ENCODE measurements at regions not wholly inside any gene's neighbourhood (a gene's known extent, or its start where the extent isn't known, plus 50 kb on each side); places are given as distances from the start of the nearest gene placed in this dataset.
A peak's percentile ranks its signal among the peaks of the same experiment; 100 is the strongest.

- DNase-seq (ENCODE audit: low spot score), result no peak
Measured at GRCh38 chr3:99542767-99543518, 95.5 kb upstream of the COL8A1 start.

DNA sequence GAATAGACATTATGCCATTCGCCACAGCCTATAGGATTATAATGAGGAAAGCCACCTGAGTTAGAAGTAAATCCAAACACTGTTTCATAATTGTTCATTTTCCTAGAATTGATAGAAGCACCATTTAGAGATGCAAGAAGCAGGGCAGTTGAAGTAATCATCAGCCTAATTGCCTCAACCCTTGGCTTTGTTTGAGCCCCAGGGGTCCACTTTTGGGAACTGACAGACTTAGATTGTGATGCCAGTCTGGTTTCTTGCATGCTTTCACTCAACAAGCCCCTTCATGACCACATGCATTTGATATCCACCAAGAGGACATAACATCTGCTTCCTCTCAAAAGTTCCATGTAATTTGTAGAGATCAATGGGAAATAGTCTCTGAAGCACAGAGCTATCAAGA lies 97.2 kb upstream of the COL8A1 start:
- no peak for DNase-seq (ENCODE audit: low spot score)

DNA sequence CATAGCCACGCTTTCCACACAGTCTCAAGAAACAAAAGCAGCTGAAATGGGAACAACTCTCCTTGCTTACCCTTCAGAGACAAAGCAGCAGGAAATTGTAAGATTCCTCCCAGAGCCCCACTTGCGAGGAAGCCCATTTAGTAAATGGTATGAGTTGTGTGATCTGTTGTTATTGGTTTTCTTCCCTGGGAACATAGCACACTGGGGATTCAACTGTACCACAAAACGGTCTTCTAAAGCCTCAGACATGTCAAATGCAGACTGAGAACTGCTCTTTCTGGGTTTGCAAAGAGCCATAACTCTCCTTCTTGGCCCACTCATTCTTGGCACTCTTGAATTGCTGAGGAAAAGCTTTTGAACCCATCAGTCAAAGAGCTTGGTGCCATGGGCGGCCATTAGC lies 101.0 kb upstream of the COL8A1 start:
- no peak for DNase-seq (ENCODE audit: low spot score)

DNA sequence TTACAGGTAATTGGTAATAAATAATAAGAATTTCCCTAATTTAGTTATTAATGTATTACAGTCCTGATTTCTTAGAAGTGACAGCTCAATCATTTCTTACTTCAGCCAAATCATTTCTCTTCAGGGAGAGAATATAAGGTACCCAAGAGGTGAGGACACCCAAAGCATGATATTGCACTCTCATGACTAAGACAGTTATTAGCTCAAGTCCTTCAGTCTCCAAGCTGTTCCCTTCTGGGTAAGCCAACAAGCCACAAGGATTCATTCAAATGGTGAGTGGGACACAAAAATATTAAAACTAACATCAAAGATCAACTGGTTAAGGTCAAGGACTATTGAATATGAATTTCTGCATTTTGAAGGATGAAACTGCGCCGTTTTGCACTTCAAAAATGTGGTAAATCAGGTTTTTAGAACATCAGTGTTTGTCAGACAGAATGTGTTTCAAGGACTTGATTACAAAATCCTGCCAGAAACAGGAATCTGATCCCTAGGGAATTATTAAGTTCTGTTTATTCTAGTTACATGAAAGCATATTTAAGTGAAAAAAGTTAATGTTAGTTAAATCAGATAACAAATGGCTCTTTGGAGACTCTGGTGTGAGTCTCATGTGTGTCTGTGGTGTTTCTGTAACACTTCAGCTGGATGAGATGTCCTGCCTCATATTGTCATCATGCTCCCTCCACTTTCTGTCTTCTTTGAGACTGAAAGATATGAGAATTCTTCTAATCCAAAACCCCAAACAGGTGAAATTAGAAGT lies 101.7 kb upstream of the COL8A1 start:
- DNase-seq (ENCODE audit: low spot score), result no peak

DNA sequence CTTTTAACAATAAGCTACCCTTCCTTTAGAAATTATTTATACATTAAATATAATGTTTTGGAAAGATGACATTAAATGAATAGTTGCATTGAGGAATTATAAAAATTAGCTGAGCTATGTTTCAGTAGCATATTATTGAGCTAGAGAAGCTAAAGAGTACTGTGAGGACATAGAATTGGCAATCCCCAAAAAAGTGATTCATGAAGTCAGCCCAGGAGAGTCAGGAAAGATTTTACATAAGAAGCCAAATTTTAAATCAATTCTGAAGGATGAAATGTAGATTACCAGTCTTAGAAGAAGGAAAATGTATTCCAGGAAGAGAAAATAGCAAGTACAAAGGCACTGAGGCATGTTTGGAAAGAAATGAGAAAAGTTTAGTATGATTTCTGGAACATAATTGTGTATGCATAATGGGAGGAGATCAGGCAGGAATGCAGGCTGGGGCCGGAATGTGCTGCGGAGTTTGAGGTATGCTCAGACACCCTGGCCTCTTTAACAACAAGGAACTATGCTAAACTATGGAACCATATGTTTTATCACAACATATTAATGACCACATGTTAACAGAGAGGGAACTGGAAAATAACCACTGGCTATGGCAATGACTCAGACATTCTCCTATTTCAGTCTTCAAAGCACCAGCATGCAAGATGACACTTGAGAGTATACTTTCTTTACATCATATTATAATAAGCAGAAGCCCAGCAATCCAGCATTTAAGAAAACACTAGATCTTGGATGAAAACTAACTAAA lies 103.3 kb upstream of the COL8A1 start:
- no peak for DNase-seq (ENCODE audit: low spot score)

DNA sequence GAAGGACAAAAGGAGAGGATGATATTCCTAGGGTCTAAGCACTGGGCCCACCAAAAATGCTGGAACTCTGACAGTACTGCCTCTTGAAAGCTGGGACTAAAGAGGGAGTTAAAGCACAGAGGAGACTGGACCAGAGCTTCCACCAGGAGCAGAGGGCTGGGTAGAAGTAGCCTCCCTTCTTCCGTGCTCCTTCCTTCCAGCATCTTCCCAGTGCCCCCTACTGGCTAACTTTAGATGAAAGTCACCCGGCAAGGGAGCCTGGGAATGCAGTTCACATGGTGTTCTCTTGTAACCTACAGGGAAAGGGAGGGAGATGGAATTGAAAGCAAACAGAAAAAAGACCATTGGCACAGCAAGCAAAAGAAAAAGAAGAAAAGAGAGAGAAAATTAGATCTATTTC lies 106.1 kb upstream of the COL8A1 start:
- DNase-seq (ENCODE audit: low spot score), result peak; percentile 29

DNA sequence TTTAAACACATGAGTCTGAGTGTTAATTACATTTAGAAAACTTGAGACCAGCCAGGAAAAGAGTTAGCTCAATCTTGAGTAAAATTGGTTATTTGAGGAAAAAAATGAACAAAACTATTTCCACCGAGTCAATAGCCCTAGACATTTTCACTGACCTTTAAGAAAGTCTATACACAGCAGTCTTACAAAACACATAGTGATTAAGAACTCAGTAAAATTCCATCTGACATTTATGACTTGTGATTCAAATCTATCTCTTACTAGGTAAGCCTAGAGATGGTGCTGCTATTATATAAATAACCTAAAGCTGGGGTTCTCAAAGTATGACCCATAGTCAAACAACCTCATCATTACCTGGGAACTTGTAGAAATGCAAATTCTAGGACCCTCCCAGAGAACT lies 109.1 kb upstream of the COL8A1 start:
- no peak for DNase-seq (ENCODE audit: low spot score)

- no peak for DNase-seq (ENCODE audit: low spot score)
Measured at GRCh38 chr3:99526921-99527320, 111.5 kb upstream of the COL8A1 start.

- DNase-seq (ENCODE audit: low spot score), result no peak
Measured at GRCh38 chr3:99524559-99524958, 113.8 kb upstream of the COL8A1 start.

DNA sequence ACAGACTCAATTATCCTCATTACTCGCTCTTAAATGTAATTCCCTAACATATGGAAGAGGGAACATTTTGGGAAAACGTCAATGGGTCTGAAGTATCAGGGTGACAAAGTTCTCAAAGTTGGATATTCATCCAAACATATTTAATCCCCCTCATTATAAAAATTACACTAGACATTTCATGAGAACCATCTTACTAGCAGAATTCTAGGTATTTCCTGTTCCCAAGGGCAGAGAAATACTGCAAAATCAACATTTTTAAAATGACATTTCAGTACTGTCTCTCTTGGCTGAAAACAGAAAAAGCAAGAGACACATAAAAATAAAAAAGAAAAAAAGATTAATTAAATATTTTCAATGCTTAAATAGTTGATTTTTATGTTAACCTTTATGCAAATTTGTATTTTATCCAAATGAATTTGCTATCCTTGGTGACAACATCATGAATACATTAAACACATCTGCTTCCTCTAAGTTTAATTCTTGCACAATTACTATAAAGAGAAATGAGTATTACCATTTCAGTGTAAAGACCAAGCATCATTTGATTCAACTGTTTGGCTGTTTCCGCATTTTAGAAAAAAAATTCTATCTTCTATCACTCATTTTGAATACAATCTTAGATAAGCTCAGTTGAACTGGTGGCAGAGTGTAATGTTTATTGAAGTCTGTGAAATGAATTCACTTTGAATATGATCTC lies 114.8 kb upstream of the COL8A1 start:
- no peak for DNase-seq (ENCODE audit: low spot score)

GRCh38 chr3:99522147-99522546 lies 116.2 kb upstream of the COL8A1 start:
- DNase-seq (ENCODE audit: low spot score), result no peak

GRCh38 chr3:99521551-99521950 lies 116.8 kb upstream of the COL8A1 start:
- no peak for DNase-seq (ENCODE audit: low spot score)

- DNase-seq (ENCODE audit: low spot score), result no peak
Measured at GRCh38 chr3:99520513-99520912, 117.9 kb upstream of the COL8A1 start.

DNA sequence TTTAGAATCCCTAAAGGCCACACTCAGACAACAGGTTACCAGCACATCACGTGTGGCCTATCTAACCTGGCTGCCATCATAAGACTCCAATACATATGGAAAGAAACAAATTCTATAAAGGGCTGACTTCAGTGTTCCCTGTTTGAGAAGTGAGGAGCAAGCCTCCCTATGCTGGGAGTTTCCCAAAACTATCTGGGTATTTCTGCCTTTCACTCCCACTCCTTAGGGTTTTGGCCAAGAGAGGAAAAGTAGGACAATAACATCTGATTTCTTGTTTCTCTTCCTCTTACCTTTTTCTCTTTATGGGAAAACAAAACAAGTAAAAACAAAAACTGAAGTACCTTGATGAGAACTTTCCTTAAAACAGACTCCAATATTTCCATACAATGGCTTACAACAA lies 121.5 kb upstream of the COL8A1 start:
- DNase-seq (ENCODE audit: low spot score), result no peak

DNA sequence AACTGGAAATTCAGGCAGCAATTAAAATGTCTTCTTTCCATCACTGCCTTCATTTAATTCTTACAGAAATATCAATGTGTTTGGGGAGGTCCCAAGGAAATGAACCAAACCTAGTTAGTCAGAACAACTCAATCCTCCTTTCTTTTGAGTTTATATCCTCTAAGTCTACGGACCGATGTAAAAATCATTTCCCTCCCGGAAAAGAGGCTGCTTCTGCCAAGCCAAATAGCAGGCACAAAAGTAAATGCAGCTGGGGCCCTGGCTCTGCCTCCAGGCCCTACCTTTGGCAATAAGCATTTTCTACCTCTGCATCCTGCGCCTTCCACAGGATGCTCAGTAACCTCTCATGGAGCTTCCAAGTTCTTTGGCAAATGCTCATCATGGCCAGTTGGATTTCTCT lies 122.5 kb upstream of the COL8A1 start:
- no peak for DNase-seq (ENCODE audit: low spot score)

GRCh38 chr3:99509224-99509623 lies 129.2 kb upstream of the COL8A1 start:
- DNase-seq (ENCODE audit: low spot score), result no peak

DNA sequence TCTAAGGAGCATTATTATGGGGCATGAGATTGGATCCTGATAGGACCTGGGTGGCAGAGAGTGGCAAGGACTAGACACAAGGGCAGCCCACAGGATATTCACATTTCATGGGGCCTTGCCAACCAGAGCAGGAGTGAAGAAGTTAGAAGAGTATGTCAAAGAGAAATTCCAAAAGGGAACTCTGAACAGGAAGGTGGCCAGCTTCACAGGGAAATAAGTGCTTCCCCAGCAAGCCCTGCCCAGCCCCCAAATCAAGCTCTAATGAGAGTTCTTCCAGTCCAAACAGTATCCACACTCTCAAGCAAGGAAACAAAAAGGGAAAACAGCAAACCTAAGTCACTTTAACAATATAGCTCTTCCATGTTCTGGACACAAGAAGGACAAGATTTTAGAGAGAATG lies 130.2 kb upstream of the COL8A1 start:
- DNase-seq (ENCODE audit: low spot score), result no peak

DNA sequence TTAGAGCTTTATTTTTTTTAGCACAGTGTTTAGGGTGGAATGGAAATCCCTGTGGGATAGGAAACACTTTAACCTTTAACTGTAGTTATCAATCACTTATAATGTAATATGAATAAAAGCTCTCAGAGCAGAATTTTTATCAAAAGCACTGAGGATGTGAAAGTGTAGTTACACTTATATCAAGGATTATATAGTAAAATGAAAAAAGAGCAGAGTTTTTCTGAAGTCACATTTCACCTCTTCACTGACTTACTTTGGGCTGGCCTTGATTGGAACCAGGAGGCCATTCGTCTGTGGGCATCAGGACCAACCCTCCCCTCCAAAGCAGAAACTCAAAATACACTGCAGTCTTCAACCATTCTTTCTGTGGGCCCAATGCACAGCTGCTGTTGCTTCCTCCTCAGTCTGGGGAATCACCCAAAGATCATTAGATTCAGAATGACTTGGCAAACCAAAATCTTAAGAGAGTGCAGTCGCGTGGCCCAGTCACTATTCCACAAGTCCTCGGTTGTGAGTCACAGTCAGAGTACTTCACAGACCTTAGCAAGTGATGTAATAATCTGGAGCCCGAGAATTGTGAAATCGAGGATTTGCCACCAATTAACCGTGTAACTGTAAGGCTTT lies 132.6 kb upstream of the COL8A1 start:
- DNase-seq (ENCODE audit: low spot score), result no peak

DNA sequence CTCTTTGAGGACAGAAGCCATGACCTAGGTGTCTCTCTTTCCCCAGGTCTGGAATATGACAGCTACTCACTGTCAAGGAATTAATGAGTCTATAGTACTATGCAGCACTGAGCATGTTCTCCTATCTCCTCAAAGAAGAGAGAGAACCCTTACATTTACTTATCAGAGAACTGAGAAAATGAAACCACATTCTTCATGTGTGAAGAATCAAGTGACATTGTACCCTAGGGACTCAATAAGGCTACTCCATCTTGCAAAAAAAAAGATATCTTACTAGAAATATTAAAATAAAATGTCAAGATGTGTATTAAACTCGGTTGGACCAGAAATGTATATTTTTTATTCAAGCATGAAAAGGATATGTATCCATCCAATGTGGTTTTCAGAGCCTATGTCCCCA lies 133.2 kb upstream of the COL8A1 start:
- no peak for DNase-seq (ENCODE audit: low spot score)

DNA sequence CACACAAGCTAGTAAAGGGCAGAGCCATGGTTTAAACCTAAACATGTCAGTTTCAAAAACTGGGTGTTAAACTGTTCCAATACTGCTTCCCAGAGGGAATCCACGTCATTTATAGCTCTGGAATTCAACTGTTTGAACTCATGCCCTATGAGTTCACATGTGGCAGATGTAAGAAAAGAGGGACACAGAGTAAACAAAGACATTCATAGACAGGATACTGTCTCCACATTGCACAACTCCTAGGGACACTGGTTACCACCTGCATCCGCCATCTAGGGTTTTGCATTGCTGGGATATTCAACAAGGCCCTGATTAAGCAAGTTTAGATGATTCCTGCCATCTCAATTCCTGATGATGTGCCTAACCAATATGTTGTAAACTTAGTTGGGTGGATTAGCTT lies 134.1 kb upstream of the COL8A1 start:
- no peak for DNase-seq (ENCODE audit: low spot score)

GRCh38 chr3:99503350-99503749 lies 135.0 kb upstream of the COL8A1 start:
- no peak for DNase-seq (ENCODE audit: low spot score)

DNA sequence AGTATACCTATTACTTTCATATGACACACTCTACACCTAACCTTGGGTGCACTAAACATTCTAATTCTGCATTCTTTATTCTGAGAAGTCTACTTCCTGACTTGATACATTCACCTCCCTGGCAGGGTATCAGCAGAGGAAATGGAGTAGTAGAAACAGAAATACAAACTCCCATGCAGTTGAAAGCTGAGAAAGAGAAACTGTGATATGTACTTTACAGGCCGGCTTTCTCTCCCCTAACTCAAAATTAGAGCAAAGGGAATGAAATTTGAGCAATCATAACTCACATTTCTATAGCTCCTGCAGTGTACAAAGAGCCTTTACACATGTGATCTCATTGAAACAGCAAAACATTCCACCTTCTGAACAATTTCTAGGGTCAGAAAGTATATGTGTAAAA lies 135.5 kb upstream of the COL8A1 start:
- DNase-seq (ENCODE audit: low spot score), result no peak
